ENCODE measurements at regions not wholly inside any gene's neighbourhood (a gene's known extent, or its start where the extent isn't known, plus 50 kb on each side); places are given as distances from the start of the nearest gene placed in this dataset.

DNA sequence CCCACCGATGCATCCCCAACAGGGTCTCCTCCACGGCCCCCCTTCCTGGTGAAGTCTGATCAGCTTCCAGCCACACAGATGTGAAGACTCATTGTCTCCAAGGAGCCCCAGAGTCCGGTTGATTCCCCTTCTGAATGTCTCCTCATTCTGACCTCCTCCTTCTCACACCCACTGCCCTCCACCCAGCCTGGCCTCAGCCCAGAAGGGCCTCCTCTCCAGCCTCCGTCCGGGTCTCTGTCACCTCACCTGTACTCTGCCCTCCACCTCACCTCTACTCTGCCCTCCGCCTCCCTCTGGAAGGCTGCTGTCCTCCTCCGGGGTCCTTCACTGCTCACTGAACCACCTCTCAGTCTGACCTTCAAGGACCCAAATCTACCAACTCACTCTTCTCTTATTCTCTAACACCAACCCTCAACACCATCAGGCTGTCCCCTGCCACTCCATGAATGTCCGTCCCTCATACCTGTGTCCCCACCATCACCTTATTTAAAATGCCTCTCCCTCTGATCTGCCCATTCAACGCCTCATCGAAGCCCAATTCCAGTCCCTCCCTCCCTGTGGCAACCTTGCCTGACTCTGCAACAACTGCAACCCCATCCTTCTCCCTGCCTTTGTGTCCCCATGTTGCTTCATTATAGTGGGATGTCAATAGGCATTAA, 201.2 kb downstream of the TOMM20 start:
- TF ChIP-seq, protein P1, sequence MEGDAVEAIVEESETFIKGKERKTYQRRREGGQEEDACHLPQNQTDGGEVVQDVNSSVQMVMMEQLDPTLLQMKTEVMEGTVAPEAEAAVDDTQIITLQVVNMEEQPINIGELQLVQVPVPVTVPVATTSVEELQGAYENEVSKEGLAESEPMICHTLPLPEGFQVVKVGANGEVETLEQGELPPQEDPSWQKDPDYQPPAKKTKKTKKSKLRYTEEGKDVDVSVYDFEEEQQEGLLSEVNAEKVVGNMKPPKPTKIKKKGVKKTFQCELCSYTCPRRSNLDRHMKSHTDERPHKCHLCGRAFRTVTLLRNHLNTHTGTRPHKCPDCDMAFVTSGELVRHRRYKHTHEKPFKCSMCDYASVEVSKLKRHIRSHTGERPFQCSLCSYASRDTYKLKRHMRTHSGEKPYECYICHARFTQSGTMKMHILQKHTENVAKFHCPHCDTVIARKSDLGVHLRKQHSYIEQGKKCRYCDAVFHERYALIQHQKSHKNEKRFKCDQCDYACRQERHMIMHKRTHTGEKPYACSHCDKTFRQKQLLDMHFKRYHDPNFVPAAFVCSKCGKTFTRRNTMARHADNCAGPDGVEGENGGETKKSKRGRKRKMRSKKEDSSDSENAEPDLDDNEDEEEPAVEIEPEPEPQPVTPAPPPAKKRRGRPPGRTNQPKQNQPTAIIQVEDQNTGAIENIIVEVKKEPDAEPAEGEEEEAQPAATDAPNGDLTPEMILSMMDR (IDR thresholded peaks at IDR 0.05; ENCODE audit: insufficient read depth, low read length, poor library complexity, severe bottlenecking), result no peak
- no peak for DNase-seq (ENCODE audit: extremely low read depth, insufficient read length)

DNA sequence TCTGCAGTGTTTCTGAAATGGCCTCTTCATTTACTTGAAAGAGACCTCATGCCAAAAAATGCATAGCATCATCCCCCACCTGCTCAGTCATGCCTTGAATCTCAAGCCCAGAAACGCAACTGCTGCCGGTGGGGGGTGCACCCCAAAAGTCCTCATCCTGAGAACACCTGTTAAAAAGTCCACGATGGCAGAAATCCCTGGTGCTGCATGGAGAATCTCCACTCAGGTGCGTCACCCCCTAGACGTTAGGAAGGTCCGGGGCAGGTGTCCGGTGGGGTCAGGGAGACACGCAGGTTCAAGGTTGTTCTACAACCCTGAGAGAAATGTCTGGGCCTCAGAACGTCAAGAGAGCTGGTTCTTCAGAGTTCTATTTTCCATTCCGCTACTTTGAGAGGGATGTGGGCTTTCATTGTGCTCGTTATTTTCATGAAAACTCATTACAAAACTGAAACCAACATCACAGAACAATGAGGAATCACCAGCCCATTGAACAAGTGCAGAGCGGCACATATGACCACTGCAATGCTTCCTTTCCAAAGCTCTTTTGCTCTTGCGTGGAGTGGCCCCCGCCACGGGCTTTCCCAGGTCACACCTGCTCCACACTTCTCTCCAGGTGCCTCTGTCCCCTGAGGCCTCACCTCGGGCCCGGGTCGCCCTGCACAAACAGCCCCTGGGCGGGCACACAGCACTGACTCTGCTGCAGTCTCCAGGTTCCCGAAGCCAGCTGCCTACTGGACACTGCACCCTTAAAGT, 201.9 kb downstream of the TOMM20 start:
- peak; percentile 90 for DNase-seq (ENCODE audit: extremely low read depth, insufficient read length)
- Histone ChIP-seq H3K36me3 (ENCODE audit: control insufficient read depth, insufficient read depth, low read length) (no peaks in the 10 kb centered on the region), H3K27me3 (replicated peaks; ENCODE audit: control insufficient read depth, insufficient read depth, low read length) (no peaks in the 10 kb centered on the region), H3K4me3 (replicated peaks; ENCODE audit: low read depth, low read length) (peak overlapping the region; percentile 39)
- TF ChIP-seq, protein P1 (IDR thresholded peaks at IDR 0.05; ENCODE audit: insufficient read depth, low read length, poor library complexity, severe bottlenecking), result no peak

More for the DNA sequence above, 201.2 kb downstream of the TOMM20 start:
- H3K4me3 ChIP-seq (replicated peaks; ENCODE audit: low read depth, low read length), result peak overlapping the region; percentile 39
- H3K27me3 ChIP-seq (replicated peaks; ENCODE audit: control insufficient read depth, insufficient read depth, low read length), result no peaks in the 10 kb centered on the region
- H3K36me3 ChIP-seq (ENCODE audit: control insufficient read depth, insufficient read depth, low read length), result no peaks in the 10 kb centered on the region

DNA sequence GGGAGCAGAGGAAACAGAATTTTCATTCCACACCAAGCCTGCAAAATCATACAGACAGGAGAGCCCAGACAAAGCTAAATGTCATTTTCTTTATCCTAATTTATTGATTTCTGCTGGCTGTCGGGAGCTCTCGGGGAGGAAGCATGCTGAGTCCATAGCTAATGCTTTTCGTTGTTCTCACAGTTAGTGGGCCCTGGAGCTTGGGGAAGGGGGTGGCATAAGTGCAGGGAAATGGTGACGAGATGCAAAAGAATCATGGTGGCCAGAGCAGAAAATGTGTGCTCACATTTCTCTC, 202.4 kb downstream of the TOMM20 start:
- Histone ChIP-seq H3K27me3 (replicated peaks; ENCODE audit: control insufficient read depth, insufficient read depth, low read length) (no peaks in the 10 kb centered on the region), H3K4me3 (replicated peaks; ENCODE audit: low read depth, low read length) (peak overlapping the region; percentile 15), H3K36me3 (ENCODE audit: control insufficient read depth, insufficient read depth, low read length) (no peaks in the 10 kb centered on the region)
- TF ChIP-seq, protein P1 (IDR thresholded peaks at IDR 0.05; ENCODE audit: insufficient read depth, low read length, poor library complexity, severe bottlenecking), result no peak
- peak; percentile 34 for DNase-seq (ENCODE audit: extremely low read depth, insufficient read length)

DNA sequence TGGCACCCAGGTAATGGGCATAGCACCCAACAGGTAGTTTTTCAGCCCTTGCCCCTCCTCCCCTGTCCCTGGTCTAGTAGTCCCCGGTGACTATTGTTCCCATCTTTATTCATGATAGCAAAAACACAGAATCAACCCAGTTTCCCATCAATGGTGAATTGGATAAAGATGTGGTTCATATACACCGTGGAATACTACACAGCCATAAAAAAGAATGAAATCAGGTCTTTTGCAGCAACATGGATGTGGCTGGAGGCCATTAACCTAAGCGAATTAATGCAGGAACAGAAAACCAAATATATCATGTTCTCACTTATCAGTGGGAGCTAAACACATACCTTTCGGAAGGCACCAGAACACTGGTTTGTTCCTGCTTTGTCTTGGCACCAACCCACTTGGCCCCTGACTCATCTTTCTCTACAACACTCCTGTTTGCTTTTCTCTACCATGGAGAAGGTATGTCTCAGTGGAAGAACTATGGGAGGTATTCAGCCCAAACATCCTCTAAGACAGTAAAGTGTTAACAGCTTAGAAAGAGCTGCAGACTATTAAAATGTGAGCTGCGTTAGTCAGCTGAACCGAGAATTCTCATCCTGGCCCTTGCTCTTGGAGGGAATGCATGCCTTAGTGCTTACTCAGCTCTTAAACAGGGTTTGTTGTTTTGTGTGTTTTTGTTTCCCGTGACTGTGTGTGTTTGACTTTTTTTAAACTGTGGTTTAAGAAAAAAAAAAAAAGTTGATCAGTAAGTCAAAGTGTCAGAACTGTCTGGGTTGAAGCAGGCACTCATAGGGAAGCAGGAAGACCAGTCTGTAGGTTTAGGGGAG, 203.0 kb downstream of the TOMM20 start:
- H3K4me3 ChIP-seq (replicated peaks; ENCODE audit: low read depth, low read length), result no peak overlapping the region
- H3K36me3 ChIP-seq (ENCODE audit: control insufficient read depth, insufficient read depth, low read length), result no peaks in the 10 kb centered on the region
- TF ChIP-seq, protein P1 (IDR thresholded peaks at IDR 0.05; ENCODE audit: insufficient read depth, low read length, poor library complexity, severe bottlenecking), result no peak
- no peaks in the 10 kb centered on the region for H3K27me3 ChIP-seq (replicated peaks; ENCODE audit: control insufficient read depth, insufficient read depth, low read length)
- DNase-seq (ENCODE audit: extremely low read depth, insufficient read length), result no peak

DNA sequence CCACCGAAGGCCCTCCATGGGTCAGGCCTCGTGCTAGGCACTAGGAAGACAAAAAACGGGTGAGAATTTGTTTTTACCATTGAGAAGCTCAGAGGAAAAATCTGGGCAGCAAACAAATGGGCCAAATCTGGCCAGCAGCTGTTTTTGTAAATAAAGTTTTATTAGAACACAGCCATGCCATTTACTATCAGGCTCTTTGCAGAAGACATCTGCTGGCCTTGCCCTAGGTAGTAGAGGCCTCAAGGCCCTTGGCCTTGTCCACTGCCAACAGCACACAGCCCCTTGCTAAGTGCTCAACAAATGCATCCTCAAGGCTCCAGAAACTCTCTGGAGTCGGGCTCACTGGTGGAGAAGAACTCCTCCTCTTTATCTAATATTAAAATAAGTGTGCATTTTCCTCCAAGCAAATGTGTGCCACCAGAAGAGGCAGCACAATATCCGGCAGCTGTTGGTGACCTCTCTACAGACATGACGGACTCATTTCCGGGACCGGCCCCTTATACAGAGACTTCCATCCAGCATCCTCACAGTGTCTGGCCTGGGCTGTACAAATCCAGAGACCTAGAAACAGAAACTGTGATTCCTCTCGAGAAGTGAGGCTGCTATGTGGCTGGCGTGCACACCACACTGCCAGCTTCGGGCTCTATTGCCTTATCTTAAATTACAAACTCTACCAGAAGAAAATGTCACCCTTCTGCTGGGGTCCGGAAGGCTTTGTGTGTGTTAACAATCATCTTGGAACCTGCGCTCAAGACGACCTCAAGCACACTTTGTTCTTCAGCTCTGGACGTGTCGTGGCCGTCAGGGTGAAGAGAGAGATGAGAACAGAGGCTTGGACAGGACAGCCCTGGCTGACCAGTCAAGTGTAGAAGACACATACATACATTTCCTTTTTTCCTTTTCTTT, 203.9 kb downstream of the TOMM20 start:
- no peak overlapping the region for H3K4me3 ChIP-seq (replicated peaks; ENCODE audit: low read depth, low read length)
- DNase-seq (ENCODE audit: extremely low read depth, insufficient read length), result peak; percentile 38
- H3K36me3 ChIP-seq (ENCODE audit: control insufficient read depth, insufficient read depth, low read length), result no peaks in the 10 kb centered on the region
- TF ChIP-seq, protein P1 (IDR thresholded peaks at IDR 0.05; ENCODE audit: insufficient read depth, low read length, poor library complexity, severe bottlenecking), result no peak
- no peaks in the 10 kb centered on the region for H3K27me3 ChIP-seq (replicated peaks; ENCODE audit: control insufficient read depth, insufficient read depth, low read length)

Measured in GM06990 (cell line).